Activated T-cell treated with anti-CD3 and anti-CD28 coated beads for 48 hours (primary cell): ENCODE measurements at regions not wholly inside any gene's neighbourhood (a gene's known extent, or its start where the extent isn't known, plus 50 kb on each side); places are given as distances from the start of the nearest gene placed in this dataset.

ENCODE experiments used
- DNase-seq: peaks from one replicate; pipeline ENCODE4 v3.0.0-alpha.2; 2020; ENCODE audit warnings: low read depth

DNA sequence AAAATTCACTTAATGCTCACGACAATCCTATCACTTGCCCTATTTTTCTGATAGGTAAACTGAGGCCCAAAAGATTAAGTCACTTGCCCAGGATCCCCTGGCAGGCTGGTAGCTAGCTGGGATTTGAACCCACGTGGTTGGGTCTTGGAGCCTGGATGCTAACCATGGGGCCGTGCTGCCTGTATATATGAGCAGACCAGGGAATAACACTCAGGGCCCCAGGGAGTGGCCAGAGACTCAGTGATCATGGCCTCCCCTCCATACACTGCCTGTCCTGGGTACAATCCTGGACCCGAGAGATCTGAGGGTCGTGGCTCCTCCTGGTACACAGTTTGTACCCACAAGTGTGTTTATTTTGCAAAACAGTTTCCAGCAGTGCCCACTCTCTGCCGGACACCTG lies 116.9 kb upstream of the PTPN1 start:
- DNase-seq = no peak

DNA sequence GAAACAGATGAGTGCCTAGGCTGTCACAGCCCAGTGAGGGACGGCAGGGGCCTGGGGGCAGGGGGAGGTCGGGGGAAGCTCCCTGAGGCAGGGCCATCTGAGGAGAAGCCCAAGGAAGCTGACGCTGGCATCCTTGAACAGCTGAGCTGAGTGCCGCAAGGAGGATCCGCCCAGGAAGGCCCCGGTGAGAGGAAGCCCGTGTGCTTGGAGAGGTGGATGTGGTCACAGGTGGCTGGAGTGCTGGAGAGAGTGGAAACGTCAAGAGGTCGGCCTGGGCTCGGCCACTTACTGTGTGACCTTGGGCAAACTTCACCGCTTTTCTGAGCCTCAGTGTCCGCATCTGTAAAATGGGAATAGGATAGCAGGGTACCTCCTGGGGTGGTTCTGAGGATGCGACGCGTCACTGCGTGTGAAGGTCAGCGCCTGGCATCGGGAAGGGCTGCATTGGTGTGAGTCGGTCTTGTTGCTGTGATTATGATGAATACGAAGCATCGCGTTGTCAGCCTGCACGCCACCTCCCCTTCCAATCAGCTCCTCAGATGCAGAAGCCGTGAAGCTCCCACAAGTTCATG lies 116.1 kb upstream of the PTPN1 start:
- no peak for DNase-seq

DNA sequence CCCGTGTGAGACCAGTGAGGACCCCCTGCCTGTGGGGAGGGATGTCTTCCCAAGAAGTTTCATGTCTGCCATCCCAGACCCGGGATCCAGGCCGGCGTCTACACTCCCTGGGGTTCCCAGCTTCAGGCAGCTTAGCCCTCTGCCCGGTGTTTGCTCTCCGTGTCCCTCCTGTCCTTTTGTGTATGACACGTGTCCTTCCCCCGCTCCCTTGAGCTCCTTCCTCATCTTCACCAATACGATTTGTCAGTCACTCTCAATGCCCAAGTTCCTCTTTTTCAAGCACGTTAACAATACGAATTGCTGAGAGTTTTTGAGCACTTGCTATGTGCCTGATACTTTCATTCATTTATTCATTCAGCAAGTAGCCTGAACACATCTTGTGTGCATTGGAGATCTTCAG lies 115.6 kb upstream of the PTPN1 start:
- no peak for DNase-seq

DNA sequence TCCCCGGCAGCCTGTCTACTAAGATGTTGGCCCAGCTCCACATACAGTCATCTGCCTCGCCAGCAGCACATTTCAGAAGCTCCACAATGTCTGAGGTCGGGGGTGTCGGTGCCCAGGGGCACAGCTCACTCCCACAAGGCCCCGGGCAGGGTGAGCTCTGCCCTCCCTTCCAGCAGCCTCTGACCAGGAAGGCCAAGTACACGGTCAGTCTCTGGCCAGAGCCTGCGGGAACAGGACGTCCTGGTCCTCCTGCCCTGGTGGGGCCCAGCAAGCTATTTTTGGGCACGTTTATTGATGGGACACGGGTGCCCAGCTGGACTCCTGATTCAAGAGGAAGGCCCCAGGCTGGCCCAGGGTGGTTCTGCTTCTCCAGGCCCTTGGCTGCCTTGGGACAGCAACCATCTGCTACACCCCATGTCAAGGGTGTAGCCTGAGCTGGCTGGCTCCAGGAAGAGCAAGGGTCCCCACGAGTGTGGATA lies 114.9 kb upstream of the PTPN1 start:
- DNase-seq = no peak

DNA sequence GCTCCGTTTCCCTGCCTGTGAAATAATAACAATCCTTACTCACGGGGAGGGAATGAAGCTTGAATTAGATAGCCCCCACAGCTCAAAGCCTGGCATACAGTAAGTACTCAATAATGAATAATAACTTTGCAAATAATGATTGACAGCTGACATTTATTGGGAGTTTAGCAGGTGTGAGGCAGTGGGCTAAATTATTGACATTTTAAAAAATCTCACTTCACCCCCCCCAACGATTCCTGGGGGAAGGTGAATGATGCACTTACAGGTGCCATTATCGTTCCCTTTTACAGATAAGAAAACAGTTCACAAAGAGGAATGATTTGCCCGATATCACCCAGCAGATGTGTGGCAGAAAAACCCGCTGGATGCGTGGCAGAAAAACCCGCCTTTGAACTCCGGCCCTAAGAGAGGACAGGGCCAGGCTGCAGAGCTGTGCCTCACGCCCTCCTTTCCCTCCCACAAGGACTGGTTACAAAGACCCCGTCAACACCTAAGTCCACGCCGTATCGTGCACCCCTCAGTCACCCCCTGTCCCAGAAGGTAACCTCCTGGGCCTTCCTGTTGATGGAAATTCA lies 114.2 kb upstream of the PTPN1 start:
- DNase-seq = no peak

DNA sequence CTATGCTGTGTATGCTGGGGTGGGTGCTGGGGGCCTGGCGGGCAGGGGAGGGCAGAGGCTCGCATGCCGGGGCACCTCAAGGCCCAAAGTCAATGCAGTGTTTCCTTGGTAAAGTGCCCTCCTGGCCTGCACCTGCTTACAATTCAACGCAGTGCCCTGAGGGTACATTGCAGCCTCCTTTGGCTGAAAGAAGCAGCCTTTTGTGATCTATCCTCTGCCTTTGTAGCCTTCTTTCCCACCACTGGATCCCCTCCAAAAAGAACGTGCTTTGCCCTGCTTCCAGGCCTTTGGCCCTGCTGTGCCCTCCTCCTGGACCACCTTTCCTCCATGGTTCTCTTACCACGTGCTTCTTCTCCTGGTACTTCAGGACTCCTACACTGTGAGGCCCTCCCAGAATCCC lies 113.6 kb upstream of the PTPN1 start:
- no peak for DNase-seq

DNA sequence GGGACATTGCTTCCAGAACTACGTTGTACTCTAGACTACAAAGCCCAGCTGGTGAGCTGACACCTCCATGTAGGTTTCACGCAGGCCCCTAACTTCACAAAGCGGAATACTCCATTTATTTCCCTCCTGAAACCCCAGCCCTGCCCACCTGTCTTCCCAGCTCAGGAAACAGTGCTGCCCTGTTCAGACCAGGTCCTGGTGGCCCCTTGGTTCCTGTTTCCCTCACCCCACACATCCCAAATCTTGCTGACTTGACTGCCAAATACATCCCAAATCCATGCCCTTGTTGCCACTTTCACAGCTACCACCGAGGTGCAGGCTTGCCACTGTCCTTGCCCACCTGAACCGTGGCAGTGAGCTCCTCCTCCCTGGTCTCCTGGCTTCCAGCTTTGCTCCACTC lies 113.1 kb upstream of the PTPN1 start:
- no peak for DNase-seq

DNA sequence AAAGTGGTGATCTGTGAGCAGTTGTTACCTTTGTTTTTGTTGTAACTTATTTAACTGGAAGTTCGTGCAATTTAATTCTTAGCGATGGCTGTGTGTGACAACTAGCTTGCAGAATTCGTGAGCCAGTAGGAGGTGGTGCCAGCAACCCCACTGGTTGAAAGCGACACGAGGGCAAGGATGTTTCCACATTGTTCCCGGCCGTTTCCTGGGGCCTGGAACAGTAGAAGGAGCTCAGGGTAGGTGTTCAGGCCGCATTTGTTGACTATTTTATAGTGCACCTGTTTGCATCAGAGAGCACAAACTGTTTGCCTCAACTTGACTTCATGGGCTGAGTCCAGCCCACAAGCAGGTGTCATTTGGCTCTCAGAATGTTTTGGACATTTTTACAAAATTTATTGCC lies 112.1 kb upstream of the PTPN1 start:
- DNase-seq = no peak

DNA sequence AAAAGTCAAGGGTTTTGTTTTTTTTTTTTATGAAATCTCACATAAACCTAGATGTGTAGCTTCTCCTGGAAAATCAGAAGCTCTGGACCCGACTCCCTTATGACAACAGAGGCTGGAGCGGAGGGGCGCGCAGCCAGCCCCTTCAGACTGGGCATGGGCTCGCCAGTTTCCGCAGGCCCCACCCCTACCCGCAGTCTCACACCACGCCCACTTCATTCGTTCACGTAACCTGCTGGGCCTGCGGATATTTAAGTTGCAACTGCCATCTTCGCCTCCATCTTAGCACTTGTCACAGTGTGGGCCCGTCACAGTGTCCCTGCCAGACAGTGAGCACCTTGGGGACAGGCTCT lies 111.7 kb upstream of the PTPN1 start:
- no peak for DNase-seq

DNA sequence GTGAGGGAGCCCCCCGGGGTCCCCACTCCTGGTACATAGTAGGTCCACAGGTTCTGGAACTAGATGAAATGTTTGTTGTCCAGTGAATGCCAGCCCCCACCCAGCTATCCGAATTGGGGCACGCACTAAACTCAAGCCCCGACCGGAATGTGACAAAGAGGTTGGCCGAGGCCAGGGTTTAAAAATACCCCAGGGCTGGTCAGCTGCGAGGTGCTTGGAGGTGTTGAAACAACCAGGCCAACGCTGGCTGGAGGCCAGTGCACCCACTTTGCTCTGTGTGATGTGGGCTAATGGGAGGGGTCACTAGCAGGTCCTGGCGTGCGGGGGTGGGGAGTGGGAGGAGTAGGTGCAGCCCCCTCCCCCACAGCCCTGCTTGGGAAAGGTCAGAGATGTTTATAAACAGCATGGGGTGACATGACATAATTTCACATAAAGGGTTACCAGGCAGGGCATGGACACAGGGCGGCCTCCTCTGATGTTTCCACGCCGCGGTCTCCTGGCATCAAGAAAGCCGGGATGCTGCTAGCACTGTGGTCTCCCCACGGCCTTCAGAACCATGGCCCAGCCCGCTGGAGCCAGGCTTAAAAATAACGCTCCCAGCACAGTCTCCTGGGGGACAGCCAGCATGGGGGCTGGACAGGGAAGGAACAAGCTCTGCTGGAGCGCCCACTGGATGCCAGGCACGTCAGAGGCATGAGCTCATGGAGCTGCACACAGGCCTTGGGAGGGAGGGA lies 111.2 kb upstream of the PTPN1 start:
- no peak for DNase-seq

DNA sequence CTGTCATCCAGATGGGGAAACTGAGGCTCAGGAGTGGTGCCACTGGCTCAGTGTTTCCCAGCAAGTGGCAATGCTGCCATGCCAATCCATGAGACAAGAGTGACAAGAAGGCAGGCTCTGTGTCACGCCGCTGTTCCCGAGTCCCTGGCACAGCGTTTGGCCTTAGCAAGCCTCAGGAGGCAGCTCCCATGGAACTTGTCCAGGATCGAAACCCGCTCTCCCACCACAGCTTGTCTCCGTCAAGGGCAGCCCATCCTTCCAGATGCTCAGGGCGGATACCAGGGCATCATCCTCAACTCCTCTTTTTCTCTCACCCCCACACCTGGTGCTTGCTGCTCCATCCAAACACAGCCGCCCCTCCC lies 110.6 kb upstream of the PTPN1 start:
- no peak for DNase-seq

DNA sequence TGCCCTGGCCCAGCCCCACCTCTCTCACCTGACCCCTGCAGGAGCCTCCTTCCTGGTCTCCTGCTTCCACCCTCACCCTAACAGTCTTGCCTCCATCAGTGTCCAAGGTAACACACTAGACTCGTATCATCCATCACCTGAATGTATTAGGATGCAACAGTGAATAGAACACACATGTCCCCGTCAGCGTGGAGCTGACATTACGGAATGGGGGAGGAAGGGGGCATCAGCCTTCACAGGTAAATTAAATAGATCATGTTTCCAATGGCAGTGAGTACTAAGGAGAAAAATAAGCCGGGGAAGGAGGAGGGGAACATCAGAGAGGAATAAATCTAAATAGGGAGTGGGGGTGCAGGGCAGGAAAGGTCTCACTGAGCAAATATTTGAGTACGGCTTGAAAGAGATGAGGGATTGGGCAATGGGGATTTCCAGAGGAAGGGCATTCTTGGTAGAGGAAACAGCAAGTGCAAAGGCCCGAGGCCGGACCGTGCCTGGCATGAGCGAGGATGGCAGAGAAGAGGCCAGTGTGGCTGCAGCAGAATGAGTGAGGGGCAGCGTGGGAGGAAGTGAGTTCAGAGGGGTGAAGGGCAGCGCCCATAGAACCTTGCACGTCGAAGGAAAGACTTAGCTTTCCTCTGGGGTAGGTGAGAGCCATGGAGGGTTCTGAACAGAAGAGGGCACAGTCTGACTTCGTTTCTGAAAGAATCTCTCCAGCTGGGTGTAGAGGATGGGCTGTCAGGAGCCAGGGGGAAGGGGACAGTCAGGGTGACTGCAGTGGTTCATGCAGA lies 110.1 kb upstream of the PTPN1 start:
- DNase-seq = no peak

DNA sequence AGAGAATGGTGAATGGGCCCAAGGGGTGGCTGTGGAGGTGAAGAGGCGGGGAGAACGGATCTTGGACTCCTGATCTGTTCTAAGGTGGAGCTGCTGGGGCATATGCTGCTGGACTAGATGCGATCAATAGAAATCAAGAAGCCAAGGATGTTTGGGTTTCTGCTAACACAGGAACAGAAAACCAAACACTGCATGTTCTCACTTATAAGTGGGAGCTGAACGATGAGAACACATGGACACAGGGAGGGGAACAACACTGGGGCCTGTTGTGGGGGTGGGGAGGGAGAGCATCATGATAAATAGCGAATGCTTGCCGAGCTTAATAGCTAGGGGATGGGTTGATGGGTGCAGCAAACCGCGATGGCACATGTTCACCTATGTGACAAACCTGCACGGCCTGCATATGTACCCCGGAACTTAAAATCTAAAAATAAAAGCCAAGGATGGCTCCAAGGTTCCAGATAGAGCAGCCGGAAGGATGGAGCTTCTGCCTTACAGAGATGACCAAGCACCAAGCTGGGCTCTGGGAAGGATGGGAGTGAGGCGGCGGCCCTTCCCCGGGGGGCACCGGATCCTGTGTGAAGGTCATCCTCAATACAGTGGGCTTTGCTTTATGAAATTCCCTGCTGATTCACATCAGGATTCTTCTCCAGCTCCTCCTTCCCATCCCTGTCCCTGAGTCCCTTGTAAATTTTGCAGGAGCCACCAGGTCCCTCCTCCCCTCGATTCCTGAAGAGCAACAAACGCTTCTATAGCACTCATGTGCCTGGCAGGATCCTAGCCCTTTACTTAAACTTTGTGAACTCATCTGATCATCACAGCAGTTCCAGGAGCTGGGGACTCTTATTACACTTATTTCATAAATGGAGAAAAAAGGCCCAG lies 109.2 kb upstream of the PTPN1 start:
- no peak for DNase-seq

DNA sequence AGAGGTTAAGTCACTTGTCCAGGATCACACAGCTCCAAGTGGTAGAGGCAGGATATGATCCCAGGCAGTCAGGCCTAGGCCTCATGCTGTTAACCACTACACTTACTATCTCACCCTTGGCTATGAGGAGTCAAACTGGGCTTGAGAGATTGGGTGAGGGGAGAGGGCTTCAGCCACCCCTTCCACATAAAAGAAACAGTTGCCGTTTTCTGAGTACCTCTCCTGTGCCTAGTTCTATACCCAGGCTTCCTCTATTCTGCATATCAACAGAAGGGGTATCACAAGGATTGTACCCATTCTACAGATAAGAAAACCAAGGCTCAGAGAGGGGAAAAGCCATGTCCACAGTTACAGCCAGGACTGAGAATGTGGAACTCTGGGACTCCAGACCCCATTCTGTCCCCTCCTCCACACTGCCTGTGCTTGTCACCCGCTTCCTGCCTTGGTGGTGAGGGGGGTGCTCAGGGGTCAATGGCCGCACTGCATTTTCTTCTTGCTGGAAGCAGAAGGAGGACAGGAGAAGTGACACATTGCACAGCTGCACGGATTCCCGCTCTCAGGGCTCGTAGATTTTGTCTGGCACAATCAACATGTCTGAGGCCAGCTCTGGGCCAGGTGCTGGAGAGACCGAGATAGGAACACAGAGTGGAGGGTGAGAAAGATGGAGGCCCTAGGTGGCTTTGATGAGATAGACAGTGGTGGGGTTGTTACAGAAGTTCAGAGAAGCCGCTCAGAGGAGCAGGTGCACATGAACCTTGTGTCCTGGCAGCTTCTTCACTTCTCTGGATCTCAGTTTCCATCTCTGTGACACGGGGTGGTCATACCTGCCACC lies 108.4 kb upstream of the PTPN1 start:
- no peak for DNase-seq

DNA sequence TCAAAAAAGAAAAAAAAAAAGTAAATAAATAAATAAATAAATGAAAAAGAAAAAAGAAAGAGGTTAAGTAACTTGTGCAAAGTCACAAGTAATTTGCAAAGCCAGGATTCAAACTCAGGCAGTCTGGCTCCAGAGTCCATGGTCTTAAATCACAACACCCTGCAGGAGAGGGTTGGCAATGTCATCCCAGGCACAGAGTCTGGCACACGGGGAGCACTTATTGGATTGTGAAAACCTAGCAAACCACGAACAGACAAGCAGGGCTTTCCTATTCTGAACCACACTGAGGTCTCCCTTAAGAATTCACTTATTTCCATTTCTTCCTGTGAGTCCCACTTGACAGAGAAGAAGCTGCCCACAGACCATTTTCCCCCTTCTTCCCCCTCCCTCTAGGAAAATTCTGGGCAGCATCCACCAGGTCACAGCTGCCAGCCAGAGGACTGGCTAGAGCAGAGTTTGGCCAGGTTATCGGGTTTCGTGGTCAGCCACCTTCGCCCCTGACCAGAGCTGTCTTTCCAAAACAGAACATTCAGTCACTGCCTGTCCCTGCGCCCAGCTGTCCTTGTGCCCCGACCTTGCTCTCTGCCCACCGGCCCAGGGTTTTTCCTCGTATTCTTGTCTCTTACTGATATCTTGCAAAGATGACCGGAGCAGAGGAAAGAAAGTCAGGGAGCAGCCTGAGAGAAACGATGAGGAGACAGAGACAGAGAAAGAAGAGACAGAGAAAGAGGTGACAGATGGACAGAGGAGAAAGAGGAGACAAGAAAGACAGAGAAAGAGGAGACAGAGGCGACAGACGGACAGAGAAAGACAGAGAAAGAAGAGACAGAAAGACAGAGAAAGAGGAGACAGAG lies 106.4 kb upstream of the PTPN1 start:
- DNase-seq = no peak

DNA sequence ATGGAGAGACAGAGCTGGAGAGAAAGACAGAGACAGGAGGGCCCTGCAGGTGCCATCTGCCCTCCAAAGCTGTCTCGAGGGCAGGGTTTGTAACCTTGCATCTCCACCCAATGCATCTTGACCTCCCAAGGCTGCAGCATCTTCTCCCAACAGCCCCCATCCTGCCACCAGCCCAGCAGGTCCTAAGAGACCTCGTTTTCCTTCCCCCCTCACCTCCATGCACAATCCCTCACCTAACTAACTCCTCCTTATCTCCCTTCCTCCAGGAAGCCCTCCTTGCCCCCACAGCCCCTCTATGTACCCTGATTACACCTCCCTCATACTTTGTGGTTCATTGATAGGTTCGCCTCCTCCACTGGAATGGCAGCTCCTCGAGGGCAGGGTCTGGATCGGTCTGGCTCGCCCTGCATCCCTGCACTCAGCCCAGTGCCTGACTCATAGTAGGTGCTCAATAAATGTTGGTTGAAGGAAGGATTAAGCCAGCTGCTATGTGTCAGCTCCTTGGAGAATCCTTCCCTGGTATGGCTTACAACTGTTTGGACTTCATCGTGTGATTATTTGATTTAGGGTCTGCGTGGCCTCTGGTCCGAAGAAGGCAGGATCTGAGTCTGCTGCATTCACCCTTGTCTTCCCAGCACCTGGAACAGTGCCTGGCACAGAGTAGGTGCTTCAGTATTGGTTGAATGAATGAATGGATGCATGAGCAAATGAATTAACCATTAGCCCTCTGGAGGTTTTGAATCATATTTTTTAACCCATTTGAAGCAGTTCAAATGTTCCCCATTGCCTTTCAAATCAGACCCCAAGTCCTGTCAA lies 105.6 kb upstream of the PTPN1 start:
- no peak for DNase-seq

DNA sequence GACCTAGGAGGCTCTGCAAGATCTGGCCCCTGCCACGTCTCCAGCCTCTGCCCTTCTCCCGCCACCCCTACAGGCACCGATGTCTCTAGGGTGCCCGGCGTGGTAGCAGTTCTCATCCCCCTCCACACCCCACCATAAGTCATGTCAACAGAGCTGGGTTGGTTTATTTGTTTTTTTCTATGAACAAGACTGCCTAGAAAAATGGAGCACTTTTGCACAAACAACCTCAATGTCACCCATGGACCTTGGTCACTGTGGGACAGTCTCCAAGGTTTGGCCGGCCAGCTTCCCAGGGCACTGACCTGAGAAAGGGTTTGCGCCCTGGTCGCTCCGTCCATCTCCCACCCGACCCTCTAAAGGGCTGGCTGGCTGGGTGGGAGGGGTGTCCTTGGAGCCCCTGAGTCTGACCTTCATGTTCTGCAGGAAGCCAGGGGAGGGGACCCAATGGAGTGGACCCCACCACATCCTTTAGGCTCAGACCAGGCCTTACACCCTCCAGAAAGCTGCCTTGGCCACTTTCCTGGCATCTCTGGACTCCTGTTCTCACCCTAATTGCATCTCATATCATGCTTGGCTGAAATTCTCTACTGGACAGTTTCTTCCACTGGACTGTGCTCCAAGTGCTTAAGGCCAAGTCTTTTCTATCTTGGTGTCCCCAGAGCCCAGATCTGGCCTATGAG lies 104.8 kb upstream of the PTPN1 start:
- no peak for DNase-seq

DNA sequence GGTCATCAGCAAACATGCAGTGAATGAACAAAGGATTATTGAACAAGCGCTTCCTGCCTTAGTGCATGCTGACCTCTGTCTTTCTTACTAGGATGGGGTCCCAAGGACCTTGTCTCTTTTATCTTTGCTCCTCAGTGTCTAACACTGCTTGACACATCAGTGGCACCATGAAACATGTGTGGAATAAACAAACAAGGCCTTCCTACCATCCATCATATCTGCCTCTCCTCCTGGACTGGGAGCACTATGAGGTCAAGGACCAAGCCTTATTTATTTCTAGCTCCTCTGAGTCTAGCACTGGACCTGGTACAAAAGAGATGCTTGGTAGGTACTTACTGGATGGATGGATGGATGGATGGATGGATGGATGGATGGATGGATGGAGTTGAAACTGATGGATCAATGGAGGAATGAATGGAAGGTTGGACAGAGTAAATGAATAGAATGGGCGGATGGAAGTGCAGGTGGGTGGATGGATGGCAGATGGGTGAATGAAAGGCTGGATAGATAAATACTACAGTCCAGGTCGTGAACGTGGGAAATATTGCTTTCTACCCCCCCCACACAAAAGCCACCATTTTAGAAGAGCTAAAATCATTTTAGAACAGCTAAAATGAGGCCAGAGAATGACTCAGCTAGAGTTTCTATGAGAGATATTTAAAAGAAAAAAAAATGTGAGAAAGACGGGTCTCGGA lies 104.1 kb upstream of the PTPN1 start:
- DNase-seq = no peak
